B cell (primary cell): ENCODE measurements at regions not wholly inside any gene's neighbourhood (a gene's known extent, or its start where the extent isn't known, plus 50 kb on each side); places are given as distances from the start of the nearest gene placed in this dataset.

Experiments
- ATAC-seq: fragments of 200-7000 bp; cut with Tn5 transposase; one replicate; pipeline ENCODE4 v1.10.0; 2021; ENCODE audit warnings: low read depth, mild to moderate bottlenecking, moderate number of reproducible peaks, moderate library complexity
- CTCF ChIA-PET: fragments of 350-600 bp; sonication (Branson Sonifier 250); formaldehyde crosslinking; loops from one replicate; lab custom pipeline; 2021; ENCODE audit warnings: antibody characterized with exemption, inconsistent platforms; lab: Charles Lee
- POLR2A ChIA-PET: fragments of 350-600 bp; sonication (Branson Sonifier 250); formaldehyde crosslinking; loops from one replicate; lab custom pipeline; 2021; ENCODE audit warnings: antibody characterized with exemption; lab: Charles Lee
- DNase-seq: peaks from one replicate; pipeline ENCODE4 v3.0.0; 2013
- H2AFZ ChIP-seq: 2 replicates; pipeline ENCODE4 v1.6.1; 2012; ENCODE audit warnings: mild to moderate bottlenecking, low read depth, low read length; ENCODE audit not compliant: insufficient read depth, poor library complexity, severe bottlenecking
- H3K27ac ChIP-seq, 2 donors: 1 replicate in 1 of 2; 2 replicates in 1 of 2; pipeline ENCODE4 v1.5.1; 2012 to 2013; ENCODE audit warnings: low read length in 2 of 2, mild to moderate bottlenecking in 2 of 2, moderate library complexity in 1 of 2
- H3K27me3 ChIP-seq, 4 experiments: fragments of 200-600 bp in 1 of 4; sonication (generic) in 1 of 4; replicated peaks in 1 of 4; 1 replicate in 2 of 4; 2 replicates in 2 of 4; pipeline versions ENCODE4 v1.6.1 to v1.7.0; 2013 to 2016; ENCODE audit warnings: low read length in 3 of 4, mild to moderate bottlenecking in 2 of 4, mixed read lengths in 1 of 4, moderate library complexity in 1 of 4; ENCODE audit not compliant: insufficient read depth in 4 of 4, control insufficient read depth in 3 of 4; ENCODE audit errors: control extremely low read depth in 1 of 4
- H3K36me3 ChIP-seq, 2 experiments: replicated peaks in 1 of 2; 1 replicate in 1 of 2; 2 replicates in 1 of 2; pipeline versions ENCODE4 v1.6.1 to v1.7.1; 2013; ENCODE audit warnings: low read length in 1 of 2; ENCODE audit not compliant: insufficient read depth in 2 of 2, control insufficient read depth in 1 of 2; ENCODE audit errors: control extremely low read depth in 1 of 2, extremely low read depth in 1 of 2
- H3K4me1 ChIP-seq, 2 donors: fragments of 200-600 bp in 1 of 2; sonication (generic) in 1 of 2; 1 replicate in 1 of 2; 2 replicates in 1 of 2; pipeline versions ENCODE4 v1.5.1 to v1.6.1; 2013 to 2017; ENCODE audit warnings: low read length in 2 of 2; ENCODE audit not compliant: control insufficient read depth in 2 of 2, insufficient read depth in 2 of 2
- H3K4me2 ChIP-seq: replicated peaks from 2 replicates; pipeline ENCODE3; 2012; ENCODE audit warnings: mild to moderate bottlenecking, low read depth, low read length; ENCODE audit not compliant: poor library complexity, severe bottlenecking
- H3K4me3 ChIP-seq, 5 experiments: fragments of 200-600 bp in 1 of 5; sonication (generic) in 1 of 5; 1 replicate in 3 of 5; 2 replicates in 2 of 5; pipeline versions ENCODE4 v1.5.1 to v1.7.0; 2011 to 2016; ENCODE audit warnings: low read length in 4 of 5, mild to moderate bottlenecking in 4 of 5, low read depth in 2 of 5, control low read depth in 1 of 5, moderate library complexity in 1 of 5; ENCODE audit not compliant: insufficient read depth in 1 of 5; ENCODE audit errors: control extremely low read depth in 1 of 5, extremely low read depth in 1 of 5
- H3K79me2 ChIP-seq: fragments of 200-600 bp; sonication (generic); one replicate; pipeline ENCODE4 v1.6.0; 2016; ENCODE audit warnings: low read length; ENCODE audit not compliant: control insufficient read depth, insufficient read depth
- H3K9ac ChIP-seq: fragments of 200-600 bp; sonication (generic); 2 replicates; pipeline ENCODE4 v1.6.1; 2017; ENCODE audit warnings: mild to moderate bottlenecking, low read length, moderate library complexity
- H3K9me3 ChIP-seq, 3 donors: one replicate each; pipeline versions ENCODE4 v1.6.1 to v1.7.1; 2013; ENCODE audit warnings: low read length in 2 of 3; ENCODE audit not compliant: control insufficient read depth in 2 of 3, insufficient read depth in 1 of 3; ENCODE audit errors: control extremely low read depth in 1 of 3
- H4K20me1 ChIP-seq: 2 replicates; pipeline ENCODE4 v1.6.0; 2012; ENCODE audit warnings: mild to moderate bottlenecking, low read length; ENCODE audit not compliant: insufficient read depth, control insufficient read depth, poor library complexity, severe bottlenecking
- H3K27ac Mint-ChIP-seq: one replicate; pipeline ENCODE4 v1.8.0; 2021; ENCODE audit warnings: mixed read lengths
- H3K27me3 Mint-ChIP-seq: one replicate; pipeline ENCODE4 v1.8.0; 2021; ENCODE audit warnings: mixed read lengths
- H3K4me1 Mint-ChIP-seq: one replicate; pipeline ENCODE4 v1.8.0; 2021; ENCODE audit warnings: mixed read lengths
- H3K4me3 Mint-ChIP-seq: one replicate; pipeline ENCODE4 v1.8.0; 2021; ENCODE audit warnings: mixed read lengths
- H3K9me3 Mint-ChIP-seq: one replicate; pipeline ENCODE4 v1.8.0; 2022; ENCODE audit warnings: mixed read lengths; ENCODE audit not compliant: insufficient read depth
- CTCF ChIP-seq: fragments of 200-600 bp; IDR thresholded peaks from one replicate; pipeline ENCODE4 v1.8.0; 2022; ENCODE audit warnings: antibody characterized with exemption, mild to moderate bottlenecking
- EZH2 ChIP-seq: IDR thresholded peaks from 2 replicates; pipeline ENCODE4 v1.6.1; 2012; ENCODE audit warnings: borderline replicate concordance, low read depth, mild to moderate bottlenecking, moderate library complexity, low read length; ENCODE audit not compliant: insufficient read depth, poor library complexity, severe bottlenecking
- WGBS: methylation state at CpG from one replicate; pipeline ENCODE4 v1.1.5; 2013; ENCODE audit warnings: missing lambda C conversion rate; ENCODE audit not compliant: insufficient coverage; 5-methylcytosine and 5-hydroxymethylcytosine counted together
- intact Hi-C: fragments of 100-400 bp; cut with micrococcal nuclease; formaldehyde crosslinking; loops from one replicate; pipeline ENCODE4 v1.10.0; 2022

- Mint-ChIP-seq H3K27me3 (no peaks in the 10 kb centered on the region), H3K4me1 (no peaks in the 10 kb centered on the region), H3K4me3 (no peak overlapping the region), H3K9me3 (no peaks in the 10 kb centered on the region), H3K27ac (no peak overlapping the region)
- ATAC-seq (no peak), DNase-seq (no peak)
- Histone ChIP-seq H3K79me2 (no peaks in the 10 kb centered on the region), H3K4me2 (no peak overlapping the region), H3K4me1 (no peaks in the 10 kb centered on the region), H3K27ac (no peak overlapping the region), H3K4me3 (no peak overlapping the region), H4K20me1 (no peaks in the 10 kb centered on the region), H3K9me3 (no peaks in the 10 kb centered on the region), H2AFZ (no peak overlapping the region), H3K9ac (no peak overlapping the region), H3K27me3 (no peaks in the 10 kb centered on the region), H3K36me3 (no peaks in the 10 kb centered on the region)
- intact Hi-C loops: no loop called here
- ChIA-PET CTCF (no interaction called here), POLR2A (no interaction called here)
- WGBS: 57% methylated on average over 2 of the region's 3 CpGs
- TF ChIP-seq CTCF (no peak), EZH2 (no peak)
These were observed 134.5 kb upstream of the EPB41L3 start for GRCh38 chr18:5678278-5678677.

GRCh38 chr18:5673616-5674015 is 129.8 kb upstream of the EPB41L3 start:
- no peak overlapping the region for H3K9ac ChIP-seq
- no peaks in the 10 kb centered on the region for H3K79me2 ChIP-seq
- DNase-seq (no peak), ATAC-seq (no peak)
- no peak overlapping the region for H3K4me3 Mint-ChIP-seq
- H3K36me3 ChIP-seq: no peaks in the 10 kb centered on the region
- H4K20me1 ChIP-seq: no peaks in the 10 kb centered on the region
- H3K4me1 Mint-ChIP-seq: no peaks in the 10 kb centered on the region
- intact Hi-C loops: no loop called here
- H3K9me3 Mint-ChIP-seq: no peaks in the 10 kb centered on the region
- TF ChIP-seq CTCF: no peak
- no peak for TF ChIP-seq EZH2
- CTCF ChIA-PET: no interaction called here
- H2AFZ ChIP-seq: no peak overlapping the region
- H3K4me1 ChIP-seq: no peaks in the 10 kb centered on the region
- H3K27ac Mint-ChIP-seq: no peak overlapping the region
- POLR2A ChIA-PET: no interaction called here
- no peaks in the 10 kb centered on the region for H3K27me3 ChIP-seq
- H3K27me3 Mint-ChIP-seq: no peaks in the 10 kb centered on the region
- no peak overlapping the region for H3K27ac ChIP-seq
- no peak overlapping the region for H3K4me2 ChIP-seq
- 25% methylated on average over 1 of the region's 2 CpGs for WGBS
- H3K4me3 ChIP-seq: no peak overlapping the region
- H3K9me3 ChIP-seq: no peaks in the 10 kb centered on the region
